ENCODE measurements at regions not wholly inside any gene's neighbourhood (a gene's known extent, or its start where the extent isn't known, plus 50 kb on each side); places are given as distances from the start of the nearest gene placed in this dataset.

GRCh38 chr21:25215698-25216384 is 391.4 kb downstream of the MRPL39 start:
- Histone ChIP-seq H3K4me1 (no peaks in the 10 kb centered on the region), H3K9me3 (no peaks in the 10 kb centered on the region), H3K4me3 (ENCODE audit: low read depth, low read length) (no peak overlapping the region), H3K27me3 (no peaks in the 10 kb centered on the region), H3K36me3 (no peaks in the 10 kb centered on the region)
- no peak for TF ChIP-seq CTCF (IDR thresholded peaks at IDR 0.05; ENCODE audit: low read depth, low read length)
- no peak for DNase-seq

- Histone ChIP-seq H3K4me1 (no peaks in the 10 kb centered on the region), H3K27me3 (no peaks in the 10 kb centered on the region), H3K9me3 (no peaks in the 10 kb centered on the region), H3K36me3 (no peaks in the 10 kb centered on the region), H3K4me3 (ENCODE audit: low read depth, low read length) (no peak overlapping the region)
- no peak for DNase-seq
- TF ChIP-seq CTCF (IDR thresholded peaks at IDR 0.05; ENCODE audit: low read depth, low read length), result no peak
These were observed 392.6 kb downstream of the MRPL39 start for GRCh38 chr21:25214676-25215075.

GRCh38 chr21:25199944-25200343 is 407.3 kb downstream of the MRPL39 start:
- Histone ChIP-seq H3K27me3 (no peaks in the 10 kb centered on the region), H3K9me3 (no peaks in the 10 kb centered on the region)
- no peak for TF ChIP-seq CTCF (IDR thresholded peaks at IDR 0.05; ENCODE audit: low read depth, low read length)

GRCh38 chr21:25191141-25191540 is 416.1 kb downstream of the MRPL39 start:
- no peak for DNase-seq
- no peak for TF ChIP-seq CTCF (IDR thresholded peaks at IDR 0.05; ENCODE audit: low read depth, low read length)
- H3K27me3 ChIP-seq, result no peaks in the 10 kb centered on the region

More at GRCh38 chr21:25199944-25200343, 407.3 kb downstream of the MRPL39 start:
- DNase-seq, result no peak
- Histone ChIP-seq H3K4me3 (ENCODE audit: low read depth, low read length) (no peak overlapping the region), H3K4me1 (no peaks in the 10 kb centered on the region), H3K36me3 (no peaks in the 10 kb centered on the region)

GRCh38 chr21:25189497-25189896 is 417.8 kb downstream of the MRPL39 start:
- Histone ChIP-seq H3K9me3 (no peaks in the 10 kb centered on the region), H3K27me3 (no peaks in the 10 kb centered on the region), H3K36me3 (no peaks in the 10 kb centered on the region), H3K4me3 (ENCODE audit: low read depth, low read length) (no peak overlapping the region), H3K4me1 (no peaks in the 10 kb centered on the region)
- DNase-seq, result no peak
- no peak for TF ChIP-seq CTCF (IDR thresholded peaks at IDR 0.05; ENCODE audit: low read depth, low read length)

More at GRCh38 chr21:25191141-25191540, 416.1 kb downstream of the MRPL39 start:
- Histone ChIP-seq H3K9me3 (no peaks in the 10 kb centered on the region), H3K36me3 (no peaks in the 10 kb centered on the region), H3K4me3 (ENCODE audit: low read depth, low read length) (no peak overlapping the region), H3K4me1 (no peaks in the 10 kb centered on the region)

GRCh38 chr21:25188677-25189079 is 418.6 kb downstream of the MRPL39 start:
- H3K36me3 ChIP-seq, result no peaks in the 10 kb centered on the region
- H3K4me1 ChIP-seq, result no peaks in the 10 kb centered on the region
- TF ChIP-seq CTCF (IDR thresholded peaks at IDR 0.05; ENCODE audit: low read depth, low read length), result no peak
- H3K9me3 ChIP-seq, result no peaks in the 10 kb centered on the region
- no peak overlapping the region for H3K4me3 ChIP-seq (ENCODE audit: low read depth, low read length)
- no peak for DNase-seq
- H3K27me3 ChIP-seq, result no peaks in the 10 kb centered on the region
